ENCODE measurements at regions not wholly inside any gene's neighbourhood (a gene's known extent, or its start where the extent isn't known, plus 50 kb on each side); places are given as distances from the start of the nearest gene placed in this dataset.

GRCh38 chr9:110106661-110107060 lies 101.3 kb downstream of the C9orf152 start:
- DNase-seq (ENCODE audit: low read depth) = no peak
- no peak overlapping the region for H3K4me3 ChIP-seq (ENCODE audit: low read length)
- TF ChIP-seq, protein P1, sequence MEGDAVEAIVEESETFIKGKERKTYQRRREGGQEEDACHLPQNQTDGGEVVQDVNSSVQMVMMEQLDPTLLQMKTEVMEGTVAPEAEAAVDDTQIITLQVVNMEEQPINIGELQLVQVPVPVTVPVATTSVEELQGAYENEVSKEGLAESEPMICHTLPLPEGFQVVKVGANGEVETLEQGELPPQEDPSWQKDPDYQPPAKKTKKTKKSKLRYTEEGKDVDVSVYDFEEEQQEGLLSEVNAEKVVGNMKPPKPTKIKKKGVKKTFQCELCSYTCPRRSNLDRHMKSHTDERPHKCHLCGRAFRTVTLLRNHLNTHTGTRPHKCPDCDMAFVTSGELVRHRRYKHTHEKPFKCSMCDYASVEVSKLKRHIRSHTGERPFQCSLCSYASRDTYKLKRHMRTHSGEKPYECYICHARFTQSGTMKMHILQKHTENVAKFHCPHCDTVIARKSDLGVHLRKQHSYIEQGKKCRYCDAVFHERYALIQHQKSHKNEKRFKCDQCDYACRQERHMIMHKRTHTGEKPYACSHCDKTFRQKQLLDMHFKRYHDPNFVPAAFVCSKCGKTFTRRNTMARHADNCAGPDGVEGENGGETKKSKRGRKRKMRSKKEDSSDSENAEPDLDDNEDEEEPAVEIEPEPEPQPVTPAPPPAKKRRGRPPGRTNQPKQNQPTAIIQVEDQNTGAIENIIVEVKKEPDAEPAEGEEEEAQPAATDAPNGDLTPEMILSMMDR (conservative IDR thresholded peaks at IDR 0.05; ENCODE audit: low read length) = no peak

DNA sequence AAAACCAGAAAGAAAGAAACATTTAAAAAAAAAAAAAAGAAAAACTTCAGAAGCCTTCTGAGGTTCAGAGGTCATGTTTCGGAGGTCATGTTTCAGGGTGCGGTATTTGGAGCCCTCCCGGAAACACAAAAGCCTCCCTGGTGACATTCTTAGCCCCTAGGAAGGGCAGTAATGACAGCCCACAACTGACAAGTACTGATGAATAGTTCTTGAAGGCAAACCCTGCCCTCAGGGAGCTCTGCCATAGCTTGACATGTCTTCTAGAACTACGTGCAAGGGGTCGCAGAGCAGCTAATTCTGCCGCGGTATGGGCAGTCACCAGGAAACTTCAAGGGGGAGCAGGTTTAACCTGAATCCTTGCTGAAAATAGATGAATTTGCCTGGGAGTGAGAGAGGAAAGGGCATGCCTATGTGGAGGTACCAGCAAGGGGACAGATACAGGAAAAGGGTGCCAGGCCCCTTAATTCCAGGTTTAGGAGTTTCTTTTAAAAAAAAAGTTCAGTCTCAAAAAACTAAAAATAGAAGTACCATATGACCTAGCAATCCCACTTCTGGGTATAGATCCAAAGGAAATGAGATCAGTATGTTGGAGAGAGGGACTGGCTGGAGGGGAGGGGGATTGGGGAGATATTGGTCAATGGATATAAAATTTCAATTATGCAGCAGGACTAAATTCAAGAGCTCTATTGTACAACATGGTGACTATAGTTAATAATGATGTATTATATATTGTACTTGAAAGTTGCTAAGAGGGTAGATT lies 98.4 kb downstream of the C9orf152 start:
- TF ChIP-seq, protein P1 (conservative IDR thresholded peaks at IDR 0.05; ENCODE audit: low read length) = no peak
- H3K4me3 ChIP-seq (ENCODE audit: low read length) = no peak overlapping the region
- DNase-seq (ENCODE audit: low read depth) = no peak

DNA sequence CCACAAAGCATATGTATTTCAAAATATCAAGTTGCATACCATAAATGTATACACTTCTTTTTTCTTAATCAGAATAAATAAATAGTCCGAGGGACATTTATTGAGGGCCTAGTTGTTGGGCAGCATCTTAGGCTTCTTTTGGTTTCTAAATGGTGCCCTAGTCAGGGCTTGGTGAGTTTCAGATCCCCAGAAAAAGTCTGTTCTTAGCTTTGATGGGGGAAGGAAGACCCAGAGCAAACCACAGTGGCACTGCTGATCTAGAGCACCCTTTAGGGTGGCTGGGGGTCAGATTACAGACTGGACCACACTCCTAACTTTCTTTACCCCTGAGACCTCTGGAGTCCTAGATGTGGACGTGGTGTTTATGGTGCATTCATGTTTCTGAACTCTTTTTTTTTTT lies 97.8 kb downstream of the C9orf152 start:
- H3K4me3 ChIP-seq (ENCODE audit: low read length) = no peak overlapping the region
- DNase-seq (ENCODE audit: low read depth) = no peak
- TF ChIP-seq, protein P1 (conservative IDR thresholded peaks at IDR 0.05; ENCODE audit: low read length) = no peak

- DNase-seq (ENCODE audit: low read depth) = no peak
- TF ChIP-seq, protein P1 (conservative IDR thresholded peaks at IDR 0.05; ENCODE audit: low read length) = no peak
- no peak overlapping the region for H3K4me3 ChIP-seq (ENCODE audit: low read length)
Measured at GRCh38 chr9:110111868-110112267, 96.1 kb downstream of the C9orf152 start.

GRCh38 chr9:110112792-110113191 lies 95.2 kb downstream of the C9orf152 start:
- TF ChIP-seq, protein P1 (conservative IDR thresholded peaks at IDR 0.05; ENCODE audit: low read length) = no peak
- no peak overlapping the region for H3K4me3 ChIP-seq (ENCODE audit: low read length)
- no peak for DNase-seq (ENCODE audit: low read depth)

GRCh38 chr9:110114086-110114858 lies 93.7 kb downstream of the C9orf152 start:
- no peak overlapping the region for H3K4me3 ChIP-seq (ENCODE audit: low read length)
- TF ChIP-seq, protein P1 (conservative IDR thresholded peaks at IDR 0.05; ENCODE audit: low read length) = no peak
- DNase-seq (ENCODE audit: low read depth) = peak; percentile 32

GRCh38 chr9:110114859-110115201 lies 93.1 kb downstream of the C9orf152 start:
- no peak for DNase-seq (ENCODE audit: low read depth)
- no peak overlapping the region for H3K4me3 ChIP-seq (ENCODE audit: low read length)
- TF ChIP-seq, protein P1 (conservative IDR thresholded peaks at IDR 0.05; ENCODE audit: low read length) = no peak
